GM12874 (cell line): ENCODE measurements at regions not wholly inside any gene's neighbourhood (a gene's known extent, or its start where the extent isn't known, plus 50 kb on each side); places are given as distances from the start of the nearest gene placed in this dataset.

Experiments used
- TF ChIP-seq, protein P1 (sequence below): IDR thresholded peaks from 2 replicates; pipeline ENCODE4 v1.5.1; 2011; ENCODE audit warnings: low read depth, mild to moderate bottlenecking, control low read depth, low read length, moderate library complexity; ENCODE audit not compliant: insufficient read depth

DNA sequence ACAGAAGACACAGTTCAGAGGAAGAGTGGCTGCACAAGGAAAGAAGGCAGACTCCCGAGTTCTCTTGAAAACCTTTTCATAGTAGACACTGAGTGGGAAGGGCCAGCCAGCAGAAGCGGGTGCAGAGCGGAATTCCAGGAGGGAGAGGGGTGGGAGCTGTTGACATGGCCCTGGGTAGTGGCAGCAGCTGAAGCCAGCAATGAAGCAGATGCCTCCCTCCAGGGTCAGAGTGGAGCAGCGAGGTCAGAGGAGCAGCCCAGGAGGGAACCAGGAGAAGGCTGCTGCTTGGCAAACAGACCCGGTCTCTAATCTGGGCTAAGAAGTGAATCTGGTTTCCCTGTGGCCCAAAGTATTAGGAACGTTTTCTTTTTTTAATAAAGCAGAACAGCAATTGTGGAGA, 73.9 kb upstream of the SPATA13 start:
- TF ChIP-seq, protein P1, sequence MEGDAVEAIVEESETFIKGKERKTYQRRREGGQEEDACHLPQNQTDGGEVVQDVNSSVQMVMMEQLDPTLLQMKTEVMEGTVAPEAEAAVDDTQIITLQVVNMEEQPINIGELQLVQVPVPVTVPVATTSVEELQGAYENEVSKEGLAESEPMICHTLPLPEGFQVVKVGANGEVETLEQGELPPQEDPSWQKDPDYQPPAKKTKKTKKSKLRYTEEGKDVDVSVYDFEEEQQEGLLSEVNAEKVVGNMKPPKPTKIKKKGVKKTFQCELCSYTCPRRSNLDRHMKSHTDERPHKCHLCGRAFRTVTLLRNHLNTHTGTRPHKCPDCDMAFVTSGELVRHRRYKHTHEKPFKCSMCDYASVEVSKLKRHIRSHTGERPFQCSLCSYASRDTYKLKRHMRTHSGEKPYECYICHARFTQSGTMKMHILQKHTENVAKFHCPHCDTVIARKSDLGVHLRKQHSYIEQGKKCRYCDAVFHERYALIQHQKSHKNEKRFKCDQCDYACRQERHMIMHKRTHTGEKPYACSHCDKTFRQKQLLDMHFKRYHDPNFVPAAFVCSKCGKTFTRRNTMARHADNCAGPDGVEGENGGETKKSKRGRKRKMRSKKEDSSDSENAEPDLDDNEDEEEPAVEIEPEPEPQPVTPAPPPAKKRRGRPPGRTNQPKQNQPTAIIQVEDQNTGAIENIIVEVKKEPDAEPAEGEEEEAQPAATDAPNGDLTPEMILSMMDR, result no peak

DNA sequence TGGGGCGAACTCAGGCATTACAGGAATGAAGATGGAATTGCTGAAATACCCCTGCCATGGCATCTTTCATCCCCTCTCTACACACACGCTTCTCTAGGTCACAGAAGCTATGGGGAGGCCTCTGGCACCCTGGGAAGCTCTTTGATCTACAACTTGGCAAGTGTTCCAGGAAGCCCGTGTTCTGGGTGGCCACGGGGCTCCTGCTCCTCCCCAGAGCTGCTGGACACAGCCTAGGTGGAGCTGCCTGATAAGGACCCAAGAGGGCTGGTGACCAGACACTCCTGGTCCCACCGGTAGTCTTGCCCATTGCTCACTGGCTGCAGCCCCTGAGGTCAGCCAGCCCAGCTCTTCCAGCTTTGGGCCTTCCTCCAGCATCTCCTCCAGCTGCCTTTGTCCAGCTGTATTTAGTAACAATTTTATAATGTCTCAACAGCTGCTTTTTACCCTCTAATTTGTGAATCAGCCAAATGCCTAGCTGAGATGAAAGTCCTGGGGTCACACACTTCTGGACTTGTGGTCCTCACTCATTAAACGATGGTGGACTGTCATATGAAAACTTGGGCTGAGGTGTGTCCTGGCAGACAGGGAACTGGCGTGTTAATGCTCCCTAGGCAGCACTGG, 72.8 kb upstream of the SPATA13 start:
- TF ChIP-seq, protein P1, result no peak

DNA sequence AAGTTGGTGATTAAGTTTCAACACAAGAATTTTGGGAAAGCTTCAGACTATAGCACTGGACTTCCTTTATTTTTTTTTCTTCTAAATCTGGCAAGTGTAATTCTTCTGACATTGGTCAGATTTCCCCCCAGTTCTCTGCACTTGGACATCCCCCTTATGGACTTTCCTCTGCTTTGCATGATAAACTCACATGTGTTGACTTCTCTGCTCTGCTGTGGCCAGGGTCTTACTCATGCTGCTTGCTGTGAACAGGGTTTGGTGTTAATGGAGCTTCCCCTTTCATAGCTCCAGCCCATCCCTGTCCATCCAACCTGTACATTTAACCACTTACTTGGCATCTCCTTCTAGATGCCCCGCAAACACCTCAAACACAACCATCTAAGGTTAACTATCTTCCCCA, 70.5 kb upstream of the SPATA13 start:
- TF ChIP-seq, protein P1, result no peak

DNA sequence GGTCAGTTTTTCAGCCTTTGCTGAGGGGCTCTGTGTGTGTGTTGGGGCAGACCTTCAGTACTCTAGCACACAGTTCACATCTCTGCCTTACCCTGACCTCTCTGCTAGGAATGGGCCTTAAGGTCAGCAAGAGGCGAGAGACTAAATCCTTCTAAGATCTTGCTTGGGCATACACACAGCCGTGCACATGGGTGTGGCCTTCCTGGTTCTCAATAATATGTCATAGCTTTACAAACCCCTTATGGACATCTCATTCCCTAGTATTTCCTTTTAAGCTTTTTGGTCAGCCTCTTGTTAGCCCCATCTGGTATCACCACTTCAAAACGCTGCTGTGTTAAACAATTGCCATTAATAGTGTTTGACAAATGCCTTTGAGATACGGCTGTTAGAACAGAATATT, 69.4 kb upstream of the SPATA13 start:
- TF ChIP-seq, protein P1, result no peak

DNA sequence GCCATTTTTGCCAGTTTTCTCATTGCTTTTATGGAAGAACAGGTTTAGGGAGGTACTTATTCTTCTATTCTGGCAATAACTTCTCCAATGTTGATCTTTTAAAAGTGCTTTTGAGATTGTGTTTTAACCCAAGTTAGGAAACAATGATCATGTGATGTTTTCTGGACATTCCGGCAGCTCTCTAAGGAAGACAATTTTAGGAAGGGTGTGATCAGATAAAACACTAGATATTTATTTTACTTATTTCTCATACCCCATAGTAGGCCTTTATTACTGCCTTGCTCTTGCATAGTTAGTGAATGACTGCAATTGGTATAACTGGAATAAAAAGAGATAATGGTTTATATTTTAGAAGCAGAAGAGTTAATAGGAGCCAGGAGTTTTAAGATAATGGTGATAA, 68.4 kb upstream of the SPATA13 start:
- TF ChIP-seq, protein P1, result no peak

DNA sequence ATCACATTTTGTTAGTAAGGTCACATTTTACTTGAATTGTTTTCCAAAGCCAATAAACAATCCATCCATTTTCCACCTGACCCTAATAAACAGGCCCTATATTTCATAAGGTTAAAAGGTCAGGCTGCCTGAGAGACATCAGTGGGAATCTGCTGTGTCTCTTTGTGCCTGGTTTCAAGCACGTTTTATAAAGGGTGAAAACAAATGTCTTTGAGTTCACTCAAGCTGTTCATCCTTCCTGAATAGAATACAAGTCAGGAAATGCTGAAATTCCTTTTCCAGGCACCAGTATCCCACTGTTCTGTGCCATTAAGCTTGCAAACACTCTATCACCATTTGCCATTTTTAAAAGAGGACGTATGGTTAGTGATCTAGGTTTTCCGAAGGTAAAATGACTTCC, 67.5 kb upstream of the SPATA13 start:
- TF ChIP-seq, protein P1, result no peak

DNA sequence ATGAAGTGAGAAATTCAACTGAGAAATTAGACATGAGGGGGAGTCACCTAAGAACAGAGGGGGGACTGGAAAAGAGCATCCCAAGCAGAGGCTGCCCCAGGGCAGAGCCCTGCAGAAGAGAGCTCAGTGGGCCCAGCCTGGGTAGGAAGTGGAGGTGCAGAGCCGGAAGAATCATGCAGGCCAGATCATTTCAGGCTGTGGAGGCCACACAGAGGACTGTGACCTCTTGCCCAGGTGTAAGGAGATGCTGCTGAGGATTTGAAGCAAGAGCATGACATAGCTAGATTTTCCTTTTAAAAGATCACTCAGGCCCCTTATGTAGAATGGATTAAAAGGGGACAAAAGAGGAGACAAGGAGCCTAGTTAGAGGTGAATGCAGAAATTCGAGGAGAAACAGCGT, 63.9 kb upstream of the SPATA13 start:
- TF ChIP-seq, protein P1, result no peak
